Retinal pigment epithelial cell (primary cell): ENCODE measurements at regions not wholly inside any gene's neighbourhood (a gene's known extent, or its start where the extent isn't known, plus 50 kb on each side); places are given as distances from the start of the nearest gene placed in this dataset.
"Not testable (repeated sequence)": the region's sequence is repeated elsewhere in the genome, so short reads cannot be mapped to it uniquely, and the experiment has no call there.

Experiments used
- DNase-seq: peaks from one replicate; pipeline ENCODE4 v3.0.0-alpha.2; 2010; ENCODE audit warnings: low read depth
- H3K4me3 ChIP-seq: 2 replicates; pipeline ENCODE4 v1.5.1; 2011; ENCODE audit warnings: mild to moderate bottlenecking, low read length, control low read depth, moderate library complexity
- CTCF ChIP-seq: conservative IDR thresholded peaks from 2 replicates; pipeline ENCODE4 v1.5.1; 2011; ENCODE audit warnings: low read depth, low read length, control low read depth, inconsistent platforms

GRCh38 chr3:194946091-194946490 lies 260.4 kb downstream of the FAM43A start:
- no peak for DNase-seq
- no peak overlapping the region for H3K4me3 ChIP-seq
- TF ChIP-seq CTCF = no peak

DNA sequence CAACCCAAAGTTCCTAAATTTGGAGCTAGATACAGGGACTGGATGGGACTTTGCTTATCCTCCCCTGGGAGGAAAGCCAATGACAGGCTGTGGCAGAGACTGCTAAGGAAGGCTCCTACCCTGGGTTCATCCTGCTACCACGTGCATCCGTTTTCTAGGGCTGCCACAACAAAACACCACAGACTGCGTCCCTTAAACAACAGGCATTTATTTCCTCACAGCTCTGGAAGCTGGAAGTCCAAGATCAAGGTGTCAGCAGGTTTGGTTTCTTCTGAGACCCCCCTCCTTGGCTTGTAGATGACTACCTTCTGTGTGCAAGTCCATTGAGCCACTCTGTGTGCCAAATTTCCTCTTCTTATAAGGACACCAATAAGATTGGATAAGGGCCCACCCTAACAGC lies 263.9 kb downstream of the FAM43A start:
- DNase-seq = no peak
- H3K4me3 ChIP-seq = no peak overlapping the region
- TF ChIP-seq CTCF = no peak

DNA sequence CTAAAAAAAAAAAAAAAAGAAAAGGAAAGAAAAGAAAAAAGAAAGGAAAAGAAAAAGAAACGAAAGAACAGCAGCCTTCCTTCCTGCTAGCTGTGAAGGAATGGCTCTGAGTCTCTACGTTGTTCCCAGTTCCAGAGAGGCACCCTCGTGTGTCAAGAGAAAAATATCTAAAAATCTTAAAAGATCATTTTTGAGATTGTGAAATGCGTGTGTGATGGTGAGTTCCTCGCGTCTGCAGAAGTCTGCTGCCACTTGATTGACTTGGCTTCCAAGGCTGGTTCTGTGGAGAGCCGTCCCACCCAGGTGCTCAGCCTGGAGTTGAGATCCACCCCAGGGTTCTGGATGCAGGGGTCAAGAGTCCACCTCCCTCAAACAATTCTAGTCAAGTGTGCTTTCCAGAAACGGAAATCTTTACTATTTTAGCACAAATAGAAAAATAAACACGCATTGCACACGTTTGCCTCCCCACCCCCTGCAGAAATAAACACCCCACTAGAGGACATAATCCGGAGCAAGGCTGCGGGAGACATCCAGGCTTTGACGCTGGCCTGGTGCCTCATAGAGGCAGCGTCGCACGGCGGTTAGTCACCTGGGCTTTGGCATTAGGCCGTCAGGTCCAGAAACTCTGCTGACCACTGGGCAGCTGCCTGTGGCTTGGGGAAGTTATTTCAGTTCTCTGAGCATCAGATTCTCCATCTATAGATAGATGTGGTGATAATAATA lies 265.4 kb downstream of the FAM43A start:
- no peak for TF ChIP-seq CTCF
- no peak overlapping the region for H3K4me3 ChIP-seq
- no peak for DNase-seq

GRCh38 chr3:194951629-194951920 lies 265.9 kb downstream of the FAM43A start:
- not testable (repeated sequence) for H3K4me3 ChIP-seq, DNase-seq

GRCh38 chr3:194951931-194952582 lies 266.4 kb downstream of the FAM43A start:
- DNase-seq = no peak
- TF ChIP-seq CTCF = no peak
- no peak overlapping the region for H3K4me3 ChIP-seq

GRCh38 chr3:194952841-194953241 lies 267.2 kb downstream of the FAM43A start:
- H3K4me3 ChIP-seq = no peak overlapping the region
- no peak for TF ChIP-seq CTCF
- no peak for DNase-seq

GRCh38 chr3:194953291-194953690 lies 267.6 kb downstream of the FAM43A start:
- no peak for TF ChIP-seq CTCF
- no peak overlapping the region for H3K4me3 ChIP-seq
- DNase-seq = no peak
